ENCODE measurements at regions not wholly inside any gene's neighbourhood (a gene's known extent, or its start where the extent isn't known, plus 50 kb on each side); places are given as distances from the start of the nearest gene placed in this dataset.

DNA sequence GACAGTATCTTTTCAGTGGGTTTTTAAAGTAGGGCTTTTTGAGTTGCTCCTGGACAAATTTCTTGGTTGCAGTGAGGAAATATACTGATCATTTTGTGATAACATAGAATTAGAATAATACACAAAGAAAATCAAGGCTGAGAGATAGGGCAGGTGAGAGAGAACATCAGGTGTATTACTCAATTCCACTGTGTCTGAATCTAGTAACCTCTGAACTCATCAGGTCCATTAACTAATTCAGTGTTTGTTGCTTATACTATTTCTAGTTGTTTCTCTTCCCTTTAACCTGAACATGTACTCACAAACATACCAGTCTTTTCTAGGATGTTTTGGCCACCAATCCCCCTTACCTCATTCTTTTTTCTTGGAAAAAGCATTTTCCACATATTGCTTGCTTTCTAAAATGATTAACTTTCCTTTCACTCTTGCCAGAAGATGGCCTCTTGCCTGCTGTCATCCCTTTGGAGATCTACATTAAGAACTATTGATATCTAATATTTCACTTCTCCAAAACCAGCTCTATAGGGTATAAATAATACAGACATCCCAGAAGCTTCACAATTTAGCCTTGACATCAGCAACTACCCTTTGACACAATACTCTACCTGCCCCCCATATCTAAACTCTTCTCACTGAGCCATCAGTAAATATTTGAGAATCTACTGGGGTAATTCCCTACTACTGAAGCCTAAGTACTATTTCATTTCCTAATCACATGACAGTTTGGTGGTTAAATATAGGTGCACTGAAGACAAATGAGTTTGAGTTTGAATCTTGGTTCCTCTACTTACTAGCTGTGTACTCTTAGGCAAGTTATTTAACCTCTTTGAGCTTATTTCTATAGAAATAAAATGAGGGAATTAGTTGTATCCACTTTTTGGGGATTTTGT is 470.8 kb upstream of the IGFBP7 start:
- Histone ChIP-seq H3K27me3 (ENCODE audit: control insufficient read depth in 1 of 2, insufficient read depth in 2 of 2, low read length in 2 of 2) (no peaks in the 10 kb centered on the region), H3K9ac (ENCODE audit: low read length) (no peak overlapping the region), H3K36me3 (ENCODE audit: insufficient read depth, low read length) (no peaks in the 10 kb centered on the region), H3K27ac (ENCODE audit: low read depth, low read length) (no peak overlapping the region), H3K4me1 (ENCODE audit: insufficient read depth, low read length) (no peaks in the 10 kb centered on the region), H3K9me3 (ENCODE audit: low read length) (no peaks in the 10 kb centered on the region), H3K4me3 (ENCODE audit: low read depth in 1 of 2, low read length in 2 of 2) (no peak overlapping the region)

DNA sequence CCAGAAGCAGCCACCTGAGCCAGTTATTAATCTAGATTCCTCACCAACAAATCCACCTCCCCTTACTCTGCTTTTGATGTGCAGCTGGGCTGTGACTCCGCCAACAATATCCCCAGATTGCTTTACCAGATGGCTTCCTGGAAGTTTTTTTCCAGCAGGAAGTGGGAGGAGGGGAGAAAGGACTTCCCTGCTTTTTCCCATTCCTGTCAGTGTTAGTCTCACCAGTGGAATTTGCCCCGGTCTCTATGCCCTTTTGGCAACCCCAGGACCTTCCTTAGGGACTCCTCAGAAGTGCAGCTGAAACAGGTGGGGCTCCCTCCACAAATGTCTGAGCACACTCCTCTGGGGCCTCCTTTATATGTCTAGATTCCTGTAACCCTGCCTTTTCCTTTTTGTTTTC is 465.2 kb upstream of the IGFBP7 start:
- Histone ChIP-seq H3K36me3 (ENCODE audit: insufficient read depth, low read length) (no peaks in the 10 kb centered on the region), H3K4me3 (ENCODE audit: low read depth in 1 of 2, low read length in 2 of 2) (no peak overlapping the region), H3K27ac (ENCODE audit: low read depth, low read length) (no peak overlapping the region), H3K4me1 (ENCODE audit: insufficient read depth, low read length) (no peaks in the 10 kb centered on the region), H3K27me3 (ENCODE audit: control insufficient read depth in 1 of 2, insufficient read depth in 2 of 2, low read length in 2 of 2) (no peaks in the 10 kb centered on the region), H3K9ac (ENCODE audit: low read length) (no peak overlapping the region), H3K9me3 (ENCODE audit: low read length) (no peaks in the 10 kb centered on the region)

GRCh38 chr4:57554556-57555092 is 444.4 kb upstream of the IGFBP7 start:
- Histone ChIP-seq H3K4me3 (ENCODE audit: low read depth in 1 of 2, low read length in 2 of 2) (no peak overlapping the region), H3K9ac (ENCODE audit: low read length) (no peak overlapping the region), H3K4me1 (ENCODE audit: insufficient read depth, low read length) (no peaks in the 10 kb centered on the region), H3K36me3 (ENCODE audit: insufficient read depth, low read length) (no peaks in the 10 kb centered on the region), H3K9me3 (ENCODE audit: low read length) (no peaks in the 10 kb centered on the region), H3K27ac (ENCODE audit: low read depth, low read length) (no peak overlapping the region), H3K27me3 (ENCODE audit: control insufficient read depth in 1 of 2, insufficient read depth in 2 of 2, low read length in 2 of 2) (no peaks in the 10 kb centered on the region)

DNA sequence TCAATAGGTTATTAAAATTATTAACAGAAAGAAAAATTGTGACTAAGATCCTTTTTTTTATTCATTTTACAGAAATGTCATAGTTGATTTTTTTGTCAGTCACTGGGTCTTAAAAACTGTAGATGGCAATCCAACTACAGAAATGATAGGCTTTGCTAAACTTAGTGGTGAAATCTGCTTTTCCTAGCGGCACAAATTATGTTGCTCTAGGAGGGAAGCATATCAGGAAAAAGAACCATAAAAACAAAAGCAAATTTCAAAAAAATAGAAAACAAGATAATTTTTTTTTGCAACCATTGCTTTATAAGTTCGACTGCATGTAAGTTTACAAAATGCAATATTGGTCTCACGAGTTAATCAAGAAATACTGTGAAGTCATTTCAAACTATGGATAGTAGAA is 443.5 kb upstream of the IGFBP7 start:
- H3K9me3 ChIP-seq (ENCODE audit: low read length): no peaks in the 10 kb centered on the region
- H3K4me1 ChIP-seq (ENCODE audit: insufficient read depth, low read length): no peaks in the 10 kb centered on the region
- H3K4me3 ChIP-seq (ENCODE audit: low read depth in 1 of 2, low read length in 2 of 2): no peak overlapping the region
- no peaks in the 10 kb centered on the region for H3K27me3 ChIP-seq (ENCODE audit: control insufficient read depth in 1 of 2, insufficient read depth in 2 of 2, low read length in 2 of 2)
- H3K36me3 ChIP-seq (ENCODE audit: insufficient read depth, low read length): no peaks in the 10 kb centered on the region
- no peak overlapping the region for H3K9ac ChIP-seq (ENCODE audit: low read length)
- H3K27ac ChIP-seq (ENCODE audit: low read depth, low read length): no peak overlapping the region

DNA sequence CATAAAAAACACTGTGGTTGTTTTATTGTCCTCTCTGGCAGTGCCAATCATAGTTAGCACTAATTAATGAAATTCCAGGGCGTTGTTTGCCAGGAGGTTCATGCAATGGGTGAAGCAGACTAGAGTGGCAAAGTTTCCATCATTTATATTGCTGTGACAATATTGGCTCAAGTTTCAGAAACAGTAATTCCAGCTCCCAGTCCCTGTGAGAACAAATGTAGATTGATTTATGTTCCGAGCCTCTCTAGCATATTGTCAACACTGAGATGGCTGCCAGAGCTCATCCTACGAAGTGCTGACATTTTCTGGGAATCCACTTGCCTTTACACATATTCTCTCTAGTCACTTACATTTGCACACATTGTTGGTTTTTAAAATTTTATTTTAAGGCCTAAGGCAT is 440.0 kb upstream of the IGFBP7 start:
- no peaks in the 10 kb centered on the region for H3K27me3 ChIP-seq (ENCODE audit: control insufficient read depth in 1 of 2, insufficient read depth in 2 of 2, low read length in 2 of 2)
- no peaks in the 10 kb centered on the region for H3K4me1 ChIP-seq (ENCODE audit: insufficient read depth, low read length)
- no peak overlapping the region for H3K9ac ChIP-seq (ENCODE audit: low read length)
- no peak overlapping the region for H3K4me3 ChIP-seq (ENCODE audit: low read depth in 1 of 2, low read length in 2 of 2)
- H3K27ac ChIP-seq (ENCODE audit: low read depth, low read length): no peak overlapping the region
- no peaks in the 10 kb centered on the region for H3K9me3 ChIP-seq (ENCODE audit: low read length)
- no peaks in the 10 kb centered on the region for H3K36me3 ChIP-seq (ENCODE audit: insufficient read depth, low read length)

GRCh38 chr4:57548856-57549255 is 438.7 kb upstream of the IGFBP7 start:
- H3K27ac ChIP-seq (ENCODE audit: low read depth, low read length): no peak overlapping the region
- no peak overlapping the region for H3K9ac ChIP-seq (ENCODE audit: low read length)
- H3K9me3 ChIP-seq (ENCODE audit: low read length): no peaks in the 10 kb centered on the region
- H3K36me3 ChIP-seq (ENCODE audit: insufficient read depth, low read length): no peaks in the 10 kb centered on the region
- H3K4me1 ChIP-seq (ENCODE audit: insufficient read depth, low read length): no peaks in the 10 kb centered on the region
- H3K27me3 ChIP-seq (ENCODE audit: control insufficient read depth in 1 of 2, insufficient read depth in 2 of 2, low read length in 2 of 2): no peaks in the 10 kb centered on the region
- H3K4me3 ChIP-seq (ENCODE audit: low read depth in 1 of 2, low read length in 2 of 2): no peak overlapping the region

- Histone ChIP-seq H3K36me3 (ENCODE audit: insufficient read depth, low read length) (no peaks in the 10 kb centered on the region), H3K27ac (ENCODE audit: low read depth, low read length) (no peak overlapping the region), H3K9ac (ENCODE audit: low read length) (no peak overlapping the region), H3K27me3 (ENCODE audit: control insufficient read depth in 1 of 2, insufficient read depth in 2 of 2, low read length in 2 of 2) (no peaks in the 10 kb centered on the region), H3K4me3 (ENCODE audit: low read depth in 1 of 2, low read length in 2 of 2) (no peak overlapping the region), H3K9me3 (ENCODE audit: low read length) (no peaks in the 10 kb centered on the region), H3K4me1 (ENCODE audit: insufficient read depth, low read length) (no peaks in the 10 kb centered on the region)
Measured at GRCh38 chr4:57544811-57545654, 434.8 kb upstream of the IGFBP7 start.

GRCh38 chr4:57504797-57505530 is 394.8 kb upstream of the IGFBP7 start:
- Histone ChIP-seq H3K9me3 (ENCODE audit: low read length) (no peaks in the 10 kb centered on the region), H3K4me1 (ENCODE audit: insufficient read depth, low read length) (peaks cover 9% of the 10 kb centered on the region), H3K4me3 (ENCODE audit: low read depth in 1 of 2, low read length in 2 of 2) (no peak overlapping the region), H3K9ac (ENCODE audit: low read length) (no peak overlapping the region), H3K36me3 (ENCODE audit: insufficient read depth, low read length) (no peaks in the 10 kb centered on the region), H3K27me3 (ENCODE audit: control insufficient read depth in 1 of 2, insufficient read depth in 2 of 2, low read length in 2 of 2) (no peaks in the 10 kb centered on the region), H3K27ac (ENCODE audit: low read depth, low read length) (no peak overlapping the region)

DNA sequence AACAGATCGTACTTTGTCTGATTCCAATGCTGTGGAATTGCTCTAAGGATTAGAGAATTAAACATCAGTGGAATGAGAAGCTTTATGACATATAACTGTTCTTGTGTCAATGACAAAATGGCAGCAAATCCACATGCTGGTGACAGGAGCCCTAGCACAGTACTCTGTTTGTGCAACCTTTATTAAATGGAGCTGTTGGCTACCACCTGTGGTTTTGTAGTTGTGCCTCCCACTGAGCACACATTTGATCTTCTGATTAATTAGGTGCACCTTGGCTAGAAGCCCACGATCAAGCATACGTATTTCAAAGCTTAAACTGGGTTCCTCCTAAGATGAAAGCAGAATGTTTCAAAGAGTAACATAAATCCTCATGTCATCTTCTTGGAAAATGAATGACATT is 394.0 kb upstream of the IGFBP7 start:
- Histone ChIP-seq H3K4me1 (ENCODE audit: insufficient read depth, low read length) (peaks cover 9% of the 10 kb centered on the region), H3K27ac (ENCODE audit: low read depth, low read length) (no peak overlapping the region), H3K9ac (ENCODE audit: low read length) (no peak overlapping the region), H3K9me3 (ENCODE audit: low read length) (no peaks in the 10 kb centered on the region), H3K27me3 (ENCODE audit: control insufficient read depth in 1 of 2, insufficient read depth in 2 of 2, low read length in 2 of 2) (no peaks in the 10 kb centered on the region), H3K4me3 (ENCODE audit: low read depth in 1 of 2, low read length in 2 of 2) (no peak overlapping the region), H3K36me3 (ENCODE audit: insufficient read depth, low read length) (no peaks in the 10 kb centered on the region)

DNA sequence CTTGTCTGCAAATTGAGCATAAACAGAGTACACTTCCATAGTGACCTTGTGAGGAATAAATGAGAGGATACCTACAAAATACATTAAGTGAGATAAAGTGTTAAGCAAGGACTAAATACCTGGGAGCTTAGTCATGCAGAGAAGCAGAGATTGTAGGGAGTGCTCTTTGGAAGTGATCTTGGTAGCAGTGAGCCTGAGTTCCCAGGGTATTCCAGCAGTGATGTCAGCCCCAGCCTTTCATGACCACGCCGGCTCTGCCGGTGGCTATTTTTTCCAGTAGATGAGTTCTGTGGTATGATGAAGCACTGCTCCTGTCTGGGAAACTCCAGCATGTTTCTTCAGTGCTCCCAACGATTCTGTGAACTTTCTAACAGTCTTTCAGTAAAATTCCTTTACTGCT is 391.5 kb upstream of the IGFBP7 start:
- no peak overlapping the region for H3K27ac ChIP-seq (ENCODE audit: low read depth, low read length)
- no peak overlapping the region for H3K9ac ChIP-seq (ENCODE audit: low read length)
- no peaks in the 10 kb centered on the region for H3K9me3 ChIP-seq (ENCODE audit: low read length)
- H3K27me3 ChIP-seq (ENCODE audit: control insufficient read depth in 1 of 2, insufficient read depth in 2 of 2, low read length in 2 of 2): no peaks in the 10 kb centered on the region
- no peaks in the 10 kb centered on the region for H3K36me3 ChIP-seq (ENCODE audit: insufficient read depth, low read length)
- peaks cover 9% of the 10 kb centered on the region for H3K4me1 ChIP-seq (ENCODE audit: insufficient read depth, low read length)
- no peak overlapping the region for H3K4me3 ChIP-seq (ENCODE audit: low read depth in 1 of 2, low read length in 2 of 2)

GRCh38 chr4:57499786-57500185 is 389.6 kb upstream of the IGFBP7 start:
- Histone ChIP-seq H3K4me1 (ENCODE audit: insufficient read depth, low read length) (peaks cover 9% of the 10 kb centered on the region), H3K4me3 (ENCODE audit: low read depth in 1 of 2, low read length in 2 of 2) (no peak overlapping the region), H3K27me3 (ENCODE audit: control insufficient read depth in 1 of 2, insufficient read depth in 2 of 2, low read length in 2 of 2) (no peaks in the 10 kb centered on the region)

More at GRCh38 chr4:57499786-57500185, 389.6 kb upstream of the IGFBP7 start:
- no peak overlapping the region for H3K27ac ChIP-seq (ENCODE audit: low read depth, low read length)
- H3K9ac ChIP-seq (ENCODE audit: low read length): no peak overlapping the region
- no peaks in the 10 kb centered on the region for H3K36me3 ChIP-seq (ENCODE audit: insufficient read depth, low read length)
- no peaks in the 10 kb centered on the region for H3K9me3 ChIP-seq (ENCODE audit: low read length)

All from muscle layer of colon (tissue), 2 donors.